GM12878 (cell line): ENCODE measurements at regions not wholly inside any gene's neighbourhood (a gene's known extent, or its start where the extent isn't known, plus 50 kb on each side); places are given as distances from the start of the nearest gene placed in this dataset.

Experiments used
- ATAC-seq: fragments of 200-7000 bp; cut with Tn5 transposase; 3 replicates; pipeline ENCODE4 v1.9.1; 2020; ENCODE audit warnings: mild to moderate bottlenecking, moderate library complexity
- BruUV-seq: library from RNA; stranded (reverse); fragments of 400-500 nt; replicated peaks from 2 replicates; lab custom pipeline; 2021; lab: Mats Ljungman, UMichigan
- CTCF ChIA-PET: fragments of 300-600 bp; sonication (Branson Sonifier 250); formaldehyde crosslinking; extraction: SDS; loops from one replicate; lab custom pipeline; 2021; ENCODE audit warnings: inconsistent platforms; lab: Yijun Ruan, JAX
- POLR2A ChIA-PET: fragments of 350-600 bp; formaldehyde crosslinking; extraction: SDS; loops from one replicate; lab custom pipeline; 2021; ENCODE audit warnings: inconsistent platforms; lab: Charles Lee
- RAD21 ChIA-PET: fragments of 300-600 bp; sonication (Branson Sonifier 250); formaldehyde crosslinking; loops from one replicate; lab custom pipeline; 2023; ENCODE audit warnings: antibody characterized with exemption; ENCODE audit not compliant: unreplicated experiment; lab: Charles Lee
- SMC1A ChIA-PET: fragments of 300-600 bp; sonication (Branson Sonifier 250); formaldehyde crosslinking; loops from one replicate; lab custom pipeline; 2023; ENCODE audit not compliant: unreplicated experiment, uncharacterized antibody; lab: Charles Lee
- DNase-seq: peaks from one replicate; pipeline ENCODE4 v3.0.0-alpha.2; 2011; ENCODE audit warnings: low read depth, low spot score
- FAIRE-seq: peaks from 3 replicates; lab custom pipeline; 2011; peaks lifted over from hg19 to GRCh38; lab: Jason Lieb, UNC
- H2AFZ ChIP-seq: 2 replicates; pipeline ENCODE4 v1.6.0; 2011; ENCODE audit warnings: low read depth, low read length, control low read depth; ENCODE audit not compliant: control insufficient read depth
- H3K27ac ChIP-seq: 2 replicates; pipeline ENCODE4 v1.5.1; 2011; ENCODE audit warnings: control low read depth; ENCODE audit not compliant: control insufficient read depth, insufficient read depth
- H3K27me3 ChIP-seq, 2 experiments: replicated peaks in 1 of 2; 2 replicates each; pipeline versions ENCODE4 v1.6.0 to v1.6.1; 2011; ENCODE audit warnings: low read length in 1 of 2; ENCODE audit not compliant: control insufficient read depth in 2 of 2, insufficient read depth in 2 of 2
- H3K36me3 ChIP-seq, 2 experiments: 2 replicates each; pipeline ENCODE4 v1.5.1; 2011; ENCODE audit warnings: low read length in 1 of 2; ENCODE audit not compliant: control insufficient read depth in 2 of 2, insufficient read depth in 2 of 2
- H3K4me1 ChIP-seq: 2 replicates; pipeline ENCODE4 v1.6.1; 2011; ENCODE audit warnings: mild to moderate bottlenecking, low read length, moderate library complexity, mixed read lengths; ENCODE audit not compliant: control insufficient read depth, insufficient read depth
- H3K4me2 ChIP-seq: 2 replicates; pipeline ENCODE4 v1.6.0; 2011; ENCODE audit warnings: control low read depth; ENCODE audit not compliant: control insufficient read depth, insufficient read depth
- H3K4me3 ChIP-seq: fragments of 200-600 bp; sonication (generic); 2 replicates; pipeline ENCODE4 v1.5.1; 2016
- H3K79me2 ChIP-seq: 2 replicates; pipeline ENCODE4 v1.6.0; 2011; ENCODE audit warnings: low read length; ENCODE audit not compliant: control insufficient read depth, insufficient read depth
- H3K9ac ChIP-seq: 2 replicates; pipeline ENCODE4 v1.8.0; 2011; ENCODE audit warnings: low read length, control low read depth, mixed read lengths; ENCODE audit not compliant: control insufficient read depth, insufficient read depth
- H3K9me3 ChIP-seq: replicated peaks from 3 replicates; pipeline ENCODE4 v1.5.1; 2011; ENCODE audit warnings: mild to moderate bottlenecking, low read length; ENCODE audit not compliant: control insufficient read depth, insufficient read depth
- H4K20me1 ChIP-seq: 2 replicates; pipeline ENCODE4 v1.6.0; 2011; ENCODE audit not compliant: control insufficient read depth, insufficient read depth
- BRCA1 ChIP-seq: IDR thresholded peaks from 2 replicates; pipeline ENCODE4 v1.6.1; 2011; ENCODE audit warnings: low read depth, low read length, improper control_type of control experiment
- CBX3 ChIP-seq: fragments of 200-600 bp; sonication (generic); IDR thresholded peaks from 2 replicates; pipeline ENCODE4 v1.6.1; 2016; ENCODE audit warnings: low read depth, borderline replicate concordance
- CREB1 ChIP-seq: IDR thresholded peaks from 2 replicates; pipeline ENCODE4 v1.6.1; 2012; ENCODE audit warnings: low read depth, mild to moderate bottlenecking, inconsistent platforms
- EGR1 ChIP-seq, 2 experiments: IDR thresholded peaks; 1 replicate in 1 of 2; 2 replicates in 1 of 2; pipeline ENCODE4 v1.6.1; 2011 to 2012; ENCODE audit warnings: low read depth in 2 of 2, low read length in 2 of 2, borderline replicate concordance in 1 of 2, mild to moderate bottlenecking in 1 of 2, moderate library complexity in 1 of 2
- GATAD2B ChIP-seq: fragments of 450-650 bp; conservative IDR thresholded peaks from 2 replicates; pipeline ENCODE4 v1.6.1; 2017; ENCODE audit warnings: low read depth, mild to moderate bottlenecking, moderate library complexity
- IKZF1 ChIP-seq: fragments of 450-650 bp; conservative IDR thresholded peaks from 2 replicates; pipeline ENCODE4 v1.6.1; 2017; ENCODE audit warnings: antibody characterized with exemption, mild to moderate bottlenecking
- JUNB ChIP-seq: IDR thresholded peaks from 2 replicates; pipeline ENCODE4 v1.6.1; 2016; ENCODE audit warnings: antibody characterized with exemption, mild to moderate bottlenecking
- MEF2B ChIP-seq: fragments of 450-650 bp; IDR thresholded peaks from 2 replicates; pipeline ENCODE4 v1.6.1; 2018; ENCODE audit warnings: mild to moderate bottlenecking, moderate library complexity; ENCODE audit not compliant: partially characterized antibody, poor library complexity, severe bottlenecking
- PAX5 ChIP-seq: IDR thresholded peaks from 2 replicates; pipeline ENCODE4 v1.6.1; 2011; ENCODE audit warnings: low read depth, low read length, borderline replicate concordance
- RAD21 ChIP-seq: IDR thresholded peaks from 2 replicates; pipeline ENCODE4 v1.6.1; 2011; ENCODE audit warnings: mild to moderate bottlenecking, low read depth, low read length, moderate library complexity; ENCODE audit not compliant: insufficient read depth
- RB1 ChIP-seq: fragments of 450-650 bp; formaldehyde crosslinking; IDR thresholded peaks from 2 replicates; pipeline ENCODE4 v1.6.1; 2017; ENCODE audit warnings: mild to moderate bottlenecking, borderline replicate concordance
- SIN3A ChIP-seq: IDR thresholded peaks from 2 replicates; pipeline ENCODE4 v1.6.1; 2012; ENCODE audit warnings: low read depth, low read length, improper control_type of control experiment
- YBX1 ChIP-seq: fragments of 450-650 bp; IDR thresholded peaks from 2 replicates; pipeline ENCODE4 v1.6.1; 2016; ENCODE audit warnings: antibody characterized with exemption
- WGBS: methylation state at CpG from one replicate; pipeline ENCODE4 v1.1.6; 2016; ENCODE audit warnings: low lambda C conversion rate; ENCODE audit not compliant: insufficient replicate concordance, insufficient coverage; ENCODE audit errors: missing lambda C conversion rate; 5-methylcytosine and 5-hydroxymethylcytosine counted together
- in situ Hi-C: fragments of 300-500 bp; cut with MboI; formaldehyde crosslinking; loops from 9 replicates; pipeline ENCODE4 v1.14.3; 2018; ENCODE audit warnings: mixed read lengths
- intact Hi-C: fragments of 100-400 bp; cut with micrococcal nuclease; formaldehyde crosslinking; loops from one replicate; pipeline ENCODE4 v1.14.2; 2022; ENCODE audit not compliant: unreplicated experiment
- TF ChIP-seq, protein P1 (sequence below): fragments of 450-650 bp; formaldehyde crosslinking; IDR thresholded peaks from 2 replicates; pipeline ENCODE4 v1.5.0; 2022; ENCODE audit warnings: mild to moderate bottlenecking, missing genetic modification characterization
- TF ChIP-seq, protein P2 (sequence below): fragments of 150-350 bp; IDR thresholded peaks from 2 replicates; pipeline ENCODE4 v1.6.1; 2014; ENCODE audit warnings: mild to moderate bottlenecking, low read depth, low read length
- TF ChIP-seq, protein P3 (sequence below), 3 experiments: IDR thresholded peaks in 2 of 3; conservative IDR thresholded peaks in 1 of 3; 2 replicates each; pipeline ENCODE4 v1.5.1; 2011; ENCODE audit warnings: low read depth in 3 of 3, low read length in 3 of 3, mild to moderate bottlenecking in 3 of 3, control low read depth in 2 of 3, moderate library complexity in 2 of 3, inconsistent platforms in 1 of 3, mixed read lengths in 1 of 3; ENCODE audit not compliant: control insufficient read depth in 2 of 3, insufficient read depth in 1 of 3; ENCODE audit errors: extremely low read depth in 1 of 3
- TF ChIP-seq, protein P4 (sequence below): fragments of 450-650 bp; IDR thresholded peaks from 2 replicates; pipeline ENCODE4 v1.6.1; 2017; ENCODE audit warnings: mild to moderate bottlenecking

DNA sequence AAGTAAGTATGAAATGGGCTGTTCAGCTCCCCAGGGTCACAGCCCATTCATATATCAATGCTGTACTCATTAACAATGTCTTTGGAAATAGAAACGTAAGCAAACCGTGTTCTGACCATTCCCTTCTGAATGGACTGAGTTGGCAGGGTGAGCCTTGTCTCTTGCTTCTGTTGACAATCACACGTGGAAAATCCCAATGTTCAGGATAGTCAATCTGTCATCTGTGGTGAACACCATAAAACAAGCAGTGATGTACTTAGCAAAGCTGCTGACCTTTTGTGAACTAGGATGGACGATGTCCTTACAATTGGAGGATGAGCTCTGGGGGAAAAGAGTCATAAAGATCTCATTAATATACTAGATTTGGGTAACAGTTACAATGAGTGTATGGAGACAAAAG lies 109.6 kb upstream of the PAQR3 start:
- SMC1A ChIA-PET = interaction anchor here (0.6 to 3.6 kb wide), 11 partner anchors 10 to 350 kb away, joined by 3 to 19 read pairs (median 4); no protein-coding TSS in a partner anchor
- TF ChIP-seq IKZF1 = no peak
- no peak for TF ChIP-seq PAX5
- no peak for TF ChIP-seq CREB1
- TF ChIP-seq EGR1 (IDR thresholded peaks at IDR 0.05; ENCODE audit: borderline replicate concordance in 1 of 2, low read depth in 2 of 2, low read length in 2 of 2) = no peak
- TF ChIP-seq, protein P1, sequence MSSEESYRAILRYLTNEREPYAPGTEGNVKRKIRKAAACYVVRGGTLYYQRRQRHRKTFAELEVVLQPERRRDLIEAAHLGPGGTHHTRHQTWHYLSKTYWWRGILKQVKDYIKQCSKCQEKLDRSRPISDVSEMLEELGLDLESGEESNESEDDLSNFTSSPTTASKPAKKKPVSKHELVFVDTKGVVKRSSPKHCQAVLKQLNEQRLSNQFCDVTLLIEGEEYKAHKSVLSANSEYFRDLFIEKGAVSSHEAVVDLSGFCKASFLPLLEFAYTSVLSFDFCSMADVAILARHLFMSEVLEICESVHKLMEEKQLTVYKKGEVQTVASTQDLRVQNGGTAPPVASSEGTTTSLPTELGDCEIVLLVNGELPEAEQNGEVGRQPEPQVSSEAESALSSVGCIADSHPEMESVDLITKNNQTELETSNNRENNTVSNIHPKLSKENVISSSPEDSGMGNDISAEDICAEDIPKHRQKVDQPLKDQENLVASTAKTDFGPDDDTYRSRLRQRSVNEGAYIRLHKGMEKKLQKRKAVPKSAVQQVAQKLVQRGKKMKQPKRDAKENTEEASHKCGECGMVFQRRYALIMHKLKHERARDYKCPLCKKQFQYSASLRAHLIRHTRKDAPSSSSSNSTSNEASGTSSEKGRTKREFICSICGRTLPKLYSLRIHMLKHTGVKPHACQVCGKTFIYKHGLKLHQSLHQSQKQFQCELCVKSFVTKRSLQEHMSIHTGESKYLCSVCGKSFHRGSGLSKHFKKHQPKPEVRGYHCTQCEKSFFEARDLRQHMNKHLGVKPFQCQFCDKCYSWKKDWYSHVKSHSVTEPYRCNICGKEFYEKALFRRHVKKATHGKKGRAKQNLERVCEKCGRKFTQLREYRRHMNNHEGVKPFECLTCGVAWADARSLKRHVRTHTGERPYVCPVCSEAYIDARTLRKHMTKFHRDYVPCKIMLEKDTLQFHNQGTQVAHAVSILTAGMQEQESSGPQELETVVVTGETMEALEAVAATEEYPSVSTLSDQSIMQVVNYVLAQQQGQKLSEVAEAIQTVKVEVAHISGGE (CRISPR knock-in tag) = no peak
- no peak for TF ChIP-seq RB1
- TF ChIP-seq, protein P2, sequence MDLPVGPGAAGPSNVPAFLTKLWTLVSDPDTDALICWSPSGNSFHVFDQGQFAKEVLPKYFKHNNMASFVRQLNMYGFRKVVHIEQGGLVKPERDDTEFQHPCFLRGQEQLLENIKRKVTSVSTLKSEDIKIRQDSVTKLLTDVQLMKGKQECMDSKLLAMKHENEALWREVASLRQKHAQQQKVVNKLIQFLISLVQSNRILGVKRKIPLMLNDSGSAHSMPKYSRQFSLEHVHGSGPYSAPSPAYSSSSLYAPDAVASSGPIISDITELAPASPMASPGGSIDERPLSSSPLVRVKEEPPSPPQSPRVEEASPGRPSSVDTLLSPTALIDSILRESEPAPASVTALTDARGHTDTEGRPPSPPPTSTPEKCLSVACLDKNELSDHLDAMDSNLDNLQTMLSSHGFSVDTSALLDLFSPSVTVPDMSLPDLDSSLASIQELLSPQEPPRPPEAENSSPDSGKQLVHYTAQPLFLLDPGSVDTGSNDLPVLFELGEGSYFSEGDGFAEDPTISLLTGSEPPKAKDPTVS = no peak
- no peak for TF ChIP-seq MEF2B
- TF ChIP-seq GATAD2B = no peak
- no peak for TF ChIP-seq BRCA1
- no peak for TF ChIP-seq CBX3
- TF ChIP-seq, protein P3, sequence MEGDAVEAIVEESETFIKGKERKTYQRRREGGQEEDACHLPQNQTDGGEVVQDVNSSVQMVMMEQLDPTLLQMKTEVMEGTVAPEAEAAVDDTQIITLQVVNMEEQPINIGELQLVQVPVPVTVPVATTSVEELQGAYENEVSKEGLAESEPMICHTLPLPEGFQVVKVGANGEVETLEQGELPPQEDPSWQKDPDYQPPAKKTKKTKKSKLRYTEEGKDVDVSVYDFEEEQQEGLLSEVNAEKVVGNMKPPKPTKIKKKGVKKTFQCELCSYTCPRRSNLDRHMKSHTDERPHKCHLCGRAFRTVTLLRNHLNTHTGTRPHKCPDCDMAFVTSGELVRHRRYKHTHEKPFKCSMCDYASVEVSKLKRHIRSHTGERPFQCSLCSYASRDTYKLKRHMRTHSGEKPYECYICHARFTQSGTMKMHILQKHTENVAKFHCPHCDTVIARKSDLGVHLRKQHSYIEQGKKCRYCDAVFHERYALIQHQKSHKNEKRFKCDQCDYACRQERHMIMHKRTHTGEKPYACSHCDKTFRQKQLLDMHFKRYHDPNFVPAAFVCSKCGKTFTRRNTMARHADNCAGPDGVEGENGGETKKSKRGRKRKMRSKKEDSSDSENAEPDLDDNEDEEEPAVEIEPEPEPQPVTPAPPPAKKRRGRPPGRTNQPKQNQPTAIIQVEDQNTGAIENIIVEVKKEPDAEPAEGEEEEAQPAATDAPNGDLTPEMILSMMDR (IDR thresholded peaks at IDR 0.05 in 2 of 3, conservative IDR thresholded peaks at IDR 0.05 in 1 of 3; ENCODE audit: control insufficient read depth in 2 of 3, extremely low read depth in 1 of 3, insufficient read depth in 1 of 3, low read depth in 3 of 3, low read length in 3 of 3) = no peak
- no peak for TF ChIP-seq SIN3A
- no peak for TF ChIP-seq RAD21
- TF ChIP-seq, protein P4, sequence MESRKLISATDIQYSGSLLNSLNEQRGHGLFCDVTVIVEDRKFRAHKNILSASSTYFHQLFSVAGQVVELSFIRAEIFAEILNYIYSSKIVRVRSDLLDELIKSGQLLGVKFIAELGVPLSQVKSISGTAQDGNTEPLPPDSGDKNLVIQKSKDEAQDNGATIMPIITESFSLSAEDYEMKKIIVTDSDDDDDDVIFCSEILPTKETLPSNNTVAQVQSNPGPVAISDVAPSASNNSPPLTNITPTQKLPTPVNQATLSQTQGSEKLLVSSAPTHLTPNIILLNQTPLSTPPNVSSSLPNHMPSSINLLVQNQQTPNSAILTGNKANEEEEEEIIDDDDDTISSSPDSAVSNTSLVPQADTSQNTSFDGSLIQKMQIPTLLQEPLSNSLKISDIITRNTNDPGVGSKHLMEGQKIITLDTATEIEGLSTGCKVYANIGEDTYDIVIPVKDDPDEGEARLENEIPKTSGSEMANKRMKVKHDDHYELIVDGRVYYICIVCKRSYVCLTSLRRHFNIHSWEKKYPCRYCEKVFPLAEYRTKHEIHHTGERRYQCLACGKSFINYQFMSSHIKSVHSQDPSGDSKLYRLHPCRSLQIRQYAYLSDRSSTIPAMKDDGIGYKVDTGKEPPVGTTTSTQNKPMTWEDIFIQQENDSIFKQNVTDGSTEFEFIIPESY = no peak
- no peak for TF ChIP-seq JUNB
- no peak for TF ChIP-seq YBX1

More for the DNA sequence above, 109.6 kb upstream of the PAQR3 start:
- Histone ChIP-seq H3K4me2 (no peak overlapping the region), H3K27me3 (no peaks in the 10 kb centered on the region; a peak in 1 of 4 replicates), H3K79me2 (no peaks in the 10 kb centered on the region), H3K27ac (no peak overlapping the region), H2AFZ (no peak overlapping the region), H4K20me1 (no peaks in the 10 kb centered on the region), H3K9me3 (no peaks in the 10 kb centered on the region), H3K4me1 (no peaks in the 10 kb centered on the region), H3K9ac (no peak overlapping the region), H3K36me3 (no peaks in the 10 kb centered on the region), H3K4me3 (no peak overlapping the region)
- BruUV-seq = no TSS peak
- no peak for DNase-seq
- FAIRE-seq = no peak
- in situ Hi-C loops = no loop called here
- WGBS = 0% methylated on average over 4 of the region's 4 CpGs
- ChIA-PET POLR2A (no interaction called here), RAD21 (interaction anchor here (1.0 to 1.4 kb wide), 4 partner anchors 128 to 249 kb away, joined by 3 read pairs; no protein-coding TSS in a partner anchor), CTCF (interaction anchor here (1.0 to 3.1 kb wide), 4 partner anchors 11 to 193 kb away, joined by 3 to 10 read pairs (median 3); no protein-coding TSS in a partner anchor)
- intact Hi-C loops = no loop called here
- ATAC-seq = no peak
